EH (cell line): ENCODE measurements at regions not wholly inside any gene's neighbourhood (a gene's known extent, or its start where the extent isn't known, plus 50 kb on each side); places are given as distances from the start of the nearest gene placed in this dataset.
A peak's percentile ranks its signal among the peaks of the same experiment; 100 is the strongest.
"Not testable (repeated sequence)": the region's sequence is repeated elsewhere in the genome, so short reads cannot be mapped to it uniquely, and the experiment has no call there.

ENCODE experiments used
- DNase-seq: peaks from one replicate; pipeline ENCODE4 v3.0.0-alpha.2; 2015; ENCODE audit warnings: low read depth

DNA sequence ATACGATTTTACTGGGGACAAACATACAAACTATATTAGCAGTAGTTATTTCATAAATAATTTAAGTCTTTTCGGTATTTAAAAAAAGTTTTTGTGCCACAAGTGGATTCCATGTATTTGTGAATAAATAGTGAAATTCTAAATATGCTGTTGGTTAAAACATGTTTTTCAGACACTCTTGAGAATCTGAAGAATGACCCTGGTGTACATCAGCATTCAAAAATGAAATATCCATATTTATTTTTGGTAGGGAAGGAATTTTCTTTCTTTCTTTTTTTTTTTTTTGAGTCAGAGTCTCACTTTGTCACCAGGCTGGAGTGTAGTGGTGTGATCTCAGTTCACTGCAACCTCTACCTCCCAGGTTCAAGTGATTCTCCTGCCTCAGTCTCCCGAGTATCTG, 136.1 kb upstream of the CDK6 start:
- DNase-seq: no peak

DNA sequence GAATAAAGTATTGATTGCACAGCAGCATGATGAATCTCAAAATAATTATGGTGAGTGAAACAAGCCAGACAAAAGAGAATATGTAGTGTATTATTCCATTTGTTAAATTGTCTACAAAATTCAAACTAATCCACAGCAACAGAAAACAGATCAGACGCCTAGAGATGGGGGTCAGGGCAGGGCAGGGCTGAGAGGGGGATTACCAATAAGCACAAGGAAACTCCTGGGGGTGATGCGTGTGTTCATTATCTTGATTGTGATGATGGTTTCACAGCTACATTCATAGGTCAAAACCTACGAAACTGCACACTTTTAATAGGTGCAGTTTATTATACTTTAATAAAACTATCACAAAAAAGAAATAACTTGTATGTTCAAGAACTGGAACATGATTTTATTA, 132.7 kb upstream of the CDK6 start:
- no peak for DNase-seq

- DNase-seq: no peak
Measured at GRCh38 chr7:92968502-92968901, 132.1 kb upstream of the CDK6 start.

GRCh38 chr7:92967238-92967637, 130.9 kb upstream of the CDK6 start:
- DNase-seq: no peak

DNA sequence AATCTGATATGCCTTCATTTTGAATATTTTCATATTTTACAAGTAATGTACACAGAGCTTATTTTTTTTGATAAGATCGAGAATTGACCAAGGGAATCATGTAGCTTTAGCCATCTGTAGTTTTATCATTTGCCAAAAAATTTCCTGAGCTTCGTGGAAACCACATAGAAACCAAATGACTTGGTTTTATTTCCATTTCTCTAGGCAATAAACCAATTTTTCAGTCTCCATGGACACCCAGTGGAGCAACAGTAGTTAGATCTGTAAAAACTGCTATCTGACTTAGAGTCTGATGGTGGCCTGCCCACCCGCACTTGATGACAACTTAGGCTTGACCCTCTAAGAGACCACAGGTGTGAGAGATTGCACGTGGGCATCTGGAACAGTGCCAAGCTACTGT, 127.8 kb upstream of the CDK6 start:
- no peak for DNase-seq

DNA sequence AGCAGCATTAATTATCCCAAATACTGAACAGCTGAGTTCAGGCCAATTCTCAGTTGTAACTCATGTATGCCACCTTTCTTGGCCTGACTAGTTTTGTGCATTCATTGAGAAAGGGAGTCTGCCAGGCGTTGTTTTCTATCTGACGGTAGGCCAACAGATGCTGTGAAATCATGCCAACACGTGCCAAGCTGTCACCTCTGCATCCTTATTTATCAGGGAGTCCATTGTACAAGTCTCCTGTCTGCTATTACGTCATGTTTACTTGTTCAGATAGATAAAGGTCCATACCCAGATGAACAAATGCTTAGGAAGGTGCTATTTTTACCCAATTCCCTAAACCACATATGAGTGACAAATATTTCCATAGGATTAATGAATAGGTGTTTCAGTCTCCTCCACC, 127.2 kb upstream of the CDK6 start:
- no peak for DNase-seq

- no peak for DNase-seq
Measured at GRCh38 chr7:92961961-92962360, 125.6 kb upstream of the CDK6 start.

GRCh38 chr7:92956575-92956974, 120.2 kb upstream of the CDK6 start:
- DNase-seq: no peak

DNA sequence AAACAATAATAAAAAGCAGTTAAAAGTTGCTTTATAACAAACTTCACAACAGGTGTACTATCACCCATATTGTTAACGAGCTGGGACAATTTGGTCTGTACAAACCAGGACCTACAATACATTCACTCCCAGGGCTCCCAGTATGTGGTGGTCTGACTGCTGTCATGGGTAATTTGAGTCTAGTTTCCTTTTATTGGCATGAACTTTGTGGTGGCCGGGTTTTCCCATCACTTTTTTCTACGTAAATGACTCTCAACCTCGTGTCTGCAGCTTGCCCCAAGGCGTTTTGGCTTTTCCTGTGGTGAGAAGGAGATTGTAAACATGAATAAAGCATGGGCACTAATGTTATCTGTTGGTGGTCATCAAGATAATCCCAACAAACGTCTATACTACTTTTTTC, 118.7 kb upstream of the CDK6 start:
- peak; percentile 35 for DNase-seq

GRCh38 chr7:92953657-92954056, 117.3 kb upstream of the CDK6 start:
- DNase-seq: peak; percentile 4

GRCh38 chr7:92949748-92950147, 113.4 kb upstream of the CDK6 start:
- DNase-seq: no peak

DNA sequence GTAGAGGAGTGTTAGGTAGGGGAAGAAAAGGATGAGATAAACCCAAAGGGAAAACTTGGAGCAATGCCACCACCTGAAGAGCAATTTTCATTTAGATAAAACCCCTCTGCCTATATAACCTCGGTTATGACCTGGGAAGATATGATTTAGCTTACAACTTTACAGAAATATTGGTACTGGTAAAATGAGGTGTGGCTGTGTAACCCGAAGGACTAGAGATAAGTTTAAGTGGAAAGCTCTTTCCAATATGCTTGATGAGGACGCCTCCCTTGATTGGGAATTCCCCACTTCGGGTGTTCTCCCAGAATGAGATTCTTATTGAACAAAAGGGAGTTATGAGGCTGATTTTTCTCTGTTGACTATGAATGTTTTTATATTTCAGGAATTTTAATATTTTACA, 109.5 kb upstream of the CDK6 start:
- no peak for DNase-seq

- DNase-seq: no peak
Measured at GRCh38 chr7:92944633-92945032, 108.3 kb upstream of the CDK6 start.

GRCh38 chr7:92942706-92943105, 106.3 kb upstream of the CDK6 start:
- not testable (repeated sequence) for DNase-seq

DNA sequence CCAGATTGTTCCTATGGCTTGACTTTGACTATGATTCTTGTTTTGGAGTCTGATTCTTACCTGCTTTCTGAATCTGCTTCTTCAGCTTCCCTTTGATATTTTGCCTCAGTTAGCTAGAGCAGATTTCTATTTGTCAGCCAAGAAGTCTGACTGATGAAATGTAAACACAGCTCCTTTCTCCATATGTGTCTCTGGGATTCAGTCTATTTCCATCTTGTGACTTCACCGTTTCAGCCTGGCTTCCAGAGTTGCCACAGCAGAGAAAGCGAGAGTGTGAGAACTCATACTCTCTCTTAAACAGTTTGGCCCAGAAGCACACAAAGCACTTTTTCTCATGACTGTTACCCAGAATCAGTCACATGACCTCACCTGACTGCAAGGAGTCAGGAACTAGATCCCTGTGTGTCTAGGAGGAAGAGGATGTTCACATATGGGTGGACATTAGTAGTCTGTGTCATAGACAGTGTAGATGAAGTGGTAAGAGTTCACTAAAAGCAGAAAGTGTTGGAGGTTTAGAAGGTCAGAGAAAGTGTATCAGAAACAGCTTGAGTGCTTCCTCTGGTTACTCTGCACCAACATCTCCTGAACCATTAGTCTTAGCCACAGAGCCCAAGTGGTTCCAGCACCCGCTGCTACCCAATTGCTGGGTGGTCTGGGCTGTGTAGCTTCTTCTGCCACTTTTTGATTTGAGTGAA, 103.4 kb upstream of the CDK6 start:
- no peak for DNase-seq

- DNase-seq: no peak
Measured at GRCh38 chr7:92934096-92934495, 97.7 kb upstream of the CDK6 start.

DNA sequence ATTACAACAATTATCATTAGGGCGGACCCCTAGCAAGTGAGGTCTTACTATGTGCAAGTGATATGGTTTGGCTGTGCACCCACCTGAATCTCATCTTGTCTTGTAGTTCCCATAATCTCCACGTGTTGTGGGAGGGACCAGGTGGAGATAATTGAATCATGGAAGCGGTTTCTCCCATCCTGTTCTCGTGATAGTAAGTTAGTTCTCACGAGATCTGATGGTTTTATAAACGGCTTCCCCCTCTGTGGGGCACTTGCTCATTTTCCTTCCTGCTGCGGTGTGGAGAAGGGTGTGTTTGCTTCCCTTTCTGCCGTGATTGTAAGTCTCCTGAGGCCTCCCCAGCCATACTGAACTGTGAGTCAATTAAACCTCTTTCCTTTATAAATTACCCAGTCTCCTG, 96.1 kb upstream of the CDK6 start:
- no peak for DNase-seq

DNA sequence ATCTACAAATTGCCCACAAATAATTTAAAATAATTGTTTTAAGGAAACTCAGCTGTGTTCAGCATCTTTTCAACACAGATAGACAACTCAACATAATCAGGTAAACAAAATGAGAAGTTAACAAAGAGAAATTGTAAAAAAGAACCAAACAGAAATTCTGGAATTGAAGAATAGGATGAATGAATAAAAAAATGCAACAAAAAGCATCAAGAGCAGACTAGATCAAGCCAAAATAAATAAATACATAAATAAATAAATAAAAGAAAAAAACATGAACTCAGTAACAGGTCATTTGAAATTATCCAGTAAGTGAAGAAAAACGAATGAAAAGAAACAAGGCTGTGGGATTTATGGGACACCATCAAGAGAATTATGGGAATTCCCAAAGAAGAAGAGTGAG, 94.0 kb upstream of the CDK6 start:
- no peak for DNase-seq

DNA sequence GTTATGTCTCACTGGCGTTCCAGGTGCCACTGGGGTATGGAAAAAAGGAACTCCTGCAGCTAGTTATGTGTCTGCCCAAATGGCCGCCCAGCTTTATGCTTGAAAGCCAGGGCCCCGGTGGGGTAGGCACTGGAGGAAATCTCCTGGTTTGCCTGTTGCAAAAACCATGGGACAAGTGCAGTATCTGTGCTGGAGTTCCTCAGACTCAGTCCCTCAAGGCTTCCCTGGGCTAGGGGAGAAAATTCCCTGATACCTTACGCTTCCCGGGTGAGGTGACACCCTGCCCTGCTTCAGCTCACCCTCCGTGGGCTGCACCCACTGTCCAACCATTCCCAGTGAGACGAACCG, 90.3 kb upstream of the CDK6 start:
- DNase-seq: no peak

GRCh38 chr7:92925876-92926696, 89.7 kb upstream of the CDK6 start:
- no peak for DNase-seq

DNA sequence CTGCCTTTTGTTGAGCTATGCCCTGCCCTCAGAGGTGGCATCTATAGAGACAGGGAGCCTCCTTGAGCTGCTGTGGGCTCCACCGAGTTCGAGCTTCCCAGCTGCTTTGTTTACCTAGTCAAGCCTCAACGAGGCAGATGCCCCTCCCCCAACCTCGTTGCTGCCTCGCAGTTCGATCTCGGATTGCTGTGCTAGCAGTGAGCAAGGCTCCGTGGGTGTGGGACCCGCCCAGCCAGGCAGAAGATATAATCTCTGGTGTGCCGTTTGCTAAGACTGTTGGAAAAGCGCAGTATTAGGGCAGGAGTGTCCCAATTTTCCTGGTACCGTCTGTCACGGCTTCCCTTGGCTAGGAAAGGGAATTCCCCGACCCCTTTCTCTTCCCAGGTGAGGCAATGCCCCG, 88.4 kb upstream of the CDK6 start:
- DNase-seq: no peak

- no peak for DNase-seq
Measured at GRCh38 chr7:92917230-92917629, 80.9 kb upstream of the CDK6 start.

DNA sequence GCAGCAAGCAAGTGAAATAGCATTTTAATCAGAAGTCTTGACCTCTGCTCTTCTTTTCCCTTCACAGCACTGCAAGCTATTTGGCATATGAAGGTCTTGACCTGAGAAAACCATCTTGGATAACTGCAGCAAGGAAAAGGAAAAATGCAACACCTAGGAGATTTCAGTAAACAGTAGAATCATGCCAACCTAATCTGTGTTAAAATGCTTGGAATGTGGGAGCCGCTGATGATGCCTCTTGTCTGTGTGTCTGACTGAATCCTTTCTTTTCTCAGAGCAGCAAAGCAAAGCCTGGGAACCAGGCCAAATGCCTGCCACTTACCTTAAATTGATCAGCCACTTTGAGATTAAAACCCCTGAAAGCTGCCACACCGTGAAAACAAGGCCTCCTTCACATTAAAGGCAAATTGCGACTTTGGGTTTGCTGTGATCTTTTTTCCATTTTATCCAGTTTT, 80.4 kb upstream of the CDK6 start:
- DNase-seq: peak; percentile 69

- DNase-seq: no peak
Measured at GRCh38 chr7:92915348-92915747, 79.0 kb upstream of the CDK6 start.
